Keratinocyte (primary cell): ENCODE measurements at regions not wholly inside any gene's neighbourhood (a gene's known extent, or its start where the extent isn't known, plus 50 kb on each side); places are given as distances from the start of the nearest gene placed in this dataset.
A peak's percentile ranks its signal among the peaks of the same experiment; 100 is the strongest.

Source experiments
- DNase-seq: peaks from one replicate; pipeline ENCODE4 v3.0.0-alpha.2; 2011; ENCODE audit warnings: low read depth, missing footprints, low spot score
- FAIRE-seq: peaks from 2 replicates; lab custom pipeline; 2011; peaks lifted over from hg19 to GRCh38; lab: Jason Lieb, UNC
- H2AFZ ChIP-seq: 2 replicates; pipeline ENCODE4 v1.6.0; 2012; ENCODE audit warnings: low read length, control low read depth, inconsistent platforms; ENCODE audit not compliant: control insufficient read depth
- H3K27ac ChIP-seq: 2 replicates; pipeline ENCODE4 v1.5.1; 2011; ENCODE audit warnings: low read length; ENCODE audit not compliant: control insufficient read depth, insufficient read depth
- H3K27me3 ChIP-seq: 3 replicates; pipeline ENCODE4 v1.6.0; 2011; ENCODE audit warnings: low read length; ENCODE audit not compliant: control insufficient read depth, insufficient read depth; ENCODE audit errors: extremely low read depth
- H3K36me3 ChIP-seq, 2 experiments: 2 replicates in 1 of 2; 3 replicates in 1 of 2; pipeline ENCODE4 v1.5.1; 2011; ENCODE audit warnings: low read length in 2 of 2, mild to moderate bottlenecking in 1 of 2; ENCODE audit not compliant: control insufficient read depth in 2 of 2, insufficient read depth in 2 of 2; ENCODE audit errors: extremely low read depth in 1 of 2
- H3K4me1 ChIP-seq: 3 replicates; pipeline ENCODE4 v1.5.1; 2011; ENCODE audit warnings: low read length; ENCODE audit not compliant: control insufficient read depth, insufficient read depth; ENCODE audit errors: extremely low read depth
- H3K4me2 ChIP-seq: 3 replicates; pipeline ENCODE4 v1.6.0; 2011; ENCODE audit warnings: low read depth, low read length; ENCODE audit not compliant: control insufficient read depth, insufficient read depth; ENCODE audit errors: extremely low read depth
- H3K4me3 ChIP-seq, 3 experiments: fragments of 200-600 bp in 1 of 3; sonication (generic) in 1 of 3; 2 replicates in 2 of 3; 3 replicates in 1 of 3; pipeline ENCODE4 v1.5.1; 2011 to 2016; ENCODE audit warnings: low read length in 3 of 3, mild to moderate bottlenecking in 3 of 3, control low read depth in 2 of 3, inconsistent platforms in 1 of 3, low read depth in 1 of 3, mixed read lengths in 1 of 3, mixed run types in 1 of 3, moderate library complexity in 1 of 3; ENCODE audit not compliant: control insufficient read depth in 2 of 3, insufficient read depth in 2 of 3; ENCODE audit errors: extremely low read depth in 1 of 3
- H3K79me2 ChIP-seq: 2 replicates; pipeline ENCODE4 v1.6.0; 2012; ENCODE audit warnings: low read length; ENCODE audit not compliant: control insufficient read depth, insufficient read depth
- H3K9ac ChIP-seq: 3 replicates; pipeline ENCODE4 v1.6.0; 2011; ENCODE audit warnings: low read length; ENCODE audit not compliant: control insufficient read depth, insufficient read depth; ENCODE audit errors: extremely low read depth
- H3K9me1 ChIP-seq: 3 replicates; pipeline ENCODE4 v1.6.0; 2011; ENCODE audit warnings: low read length; ENCODE audit not compliant: control insufficient read depth, insufficient read depth; ENCODE audit errors: extremely low read depth
- H3K9me3 ChIP-seq: 2 replicates; pipeline ENCODE4 v1.5.1; 2012; ENCODE audit warnings: low read depth, low read length; ENCODE audit not compliant: control insufficient read depth
- H4K20me1 ChIP-seq: 3 replicates; pipeline ENCODE4 v1.6.0; 2011; ENCODE audit warnings: low read length; ENCODE audit not compliant: control insufficient read depth, insufficient read depth; ENCODE audit errors: extremely low read depth
- CTCF ChIP-seq, 3 experiments: IDR thresholded peaks in 1 of 3; conservative IDR thresholded peaks in 1 of 3; optimal IDR thresholded peaks in 1 of 3; 2 replicates in 2 of 3; 3 replicates in 1 of 3; pipeline versions ENCODE3 to v1.5.1; 2011; ENCODE audit warnings: low read length in 3 of 3, mild to moderate bottlenecking in 3 of 3, moderate library complexity in 2 of 3, control low read depth in 1 of 3, inconsistent platforms in 1 of 3; ENCODE audit not compliant: insufficient read depth in 2 of 3; ENCODE audit errors: extremely low read depth in 1 of 3
- EZH2 ChIP-seq: IDR thresholded peaks from one replicate; pipeline ENCODE4 v1.6.1; 2012; ENCODE audit warnings: inconsistent platforms, mild to moderate bottlenecking, low read length, moderate library complexity
- dilution Hi-C: fragments of 300-500 bp; cut with MboI; formaldehyde crosslinking; loops from one replicate; pipeline ENCODE4 v1.7.0; 2020; ENCODE audit warnings: low sequenced_read_pairs; ENCODE audit not compliant: extremely low pct_ligation_motif_present

DNA sequence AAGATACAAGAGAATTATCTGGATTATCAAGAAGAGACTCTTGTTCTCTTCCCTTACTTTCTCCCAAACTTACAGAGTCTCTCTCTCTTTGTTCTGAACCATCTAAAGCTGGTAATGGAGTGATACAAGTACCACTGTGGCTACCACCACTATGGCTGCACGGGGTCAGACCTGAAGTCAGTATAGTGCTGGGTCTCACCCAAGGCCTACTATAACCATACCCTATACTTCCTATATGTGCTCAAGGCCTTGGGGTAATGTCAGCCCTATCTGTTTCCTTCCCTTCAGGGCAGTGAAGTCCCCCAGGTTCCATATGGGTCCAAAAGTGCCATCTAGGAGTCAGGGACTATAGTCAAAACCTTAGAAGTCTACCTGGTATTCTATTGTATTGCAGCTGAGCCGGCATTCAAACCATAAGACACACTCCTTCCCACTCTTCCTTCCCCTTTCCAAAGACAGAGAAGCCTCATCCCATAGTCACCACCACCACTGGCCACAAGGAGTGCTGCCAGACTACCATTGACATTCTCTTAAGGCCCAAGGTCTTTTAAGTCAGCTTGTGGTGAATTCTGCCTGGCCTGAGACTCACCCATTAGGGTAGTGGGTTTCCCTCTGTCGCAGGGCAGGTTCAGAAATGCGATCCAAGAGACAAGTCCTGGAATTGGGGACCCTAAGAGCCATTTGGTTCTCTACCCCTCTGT, 615.0 kb upstream of the NECTIN3 start:
- no peak for FAIRE-seq
- dilution Hi-C loops: no loop called here

GRCh38 chr3:110457508-110457907, 614.1 kb upstream of the NECTIN3 start:
- no peak for FAIRE-seq
- no peak for TF ChIP-seq CTCF (optimal IDR thresholded peaks at IDR 0.05 in 1 of 3, IDR thresholded peaks at IDR 0.05 in 1 of 3, conservative IDR thresholded peaks at IDR 0.05 in 1 of 3; ENCODE audit: extremely low read depth in 1 of 3, insufficient read depth in 2 of 3, low read length in 3 of 3)
- no peak for TF ChIP-seq EZH2

More for the DNA sequence above, 615.0 kb upstream of the NECTIN3 start:
- no peaks in the 10 kb centered on the region for H3K36me3 ChIP-seq
- no peak overlapping the region for H3K27ac ChIP-seq
- H3K9ac ChIP-seq: no peak overlapping the region
- H3K4me1 ChIP-seq: no peaks in the 10 kb centered on the region
- TF ChIP-seq EZH2 (no peak), CTCF (optimal IDR thresholded peaks at IDR 0.05 in 1 of 3, IDR thresholded peaks at IDR 0.05 in 1 of 3, conservative IDR thresholded peaks at IDR 0.05 in 1 of 3; ENCODE audit: extremely low read depth in 1 of 3, insufficient read depth in 2 of 3, low read length in 3 of 3) (peak in 2 of 3 experiments; percentile 21 to 29)
- H3K9me3 ChIP-seq: no peaks in the 10 kb centered on the region
- no peak for DNase-seq
- H3K4me2 ChIP-seq: no peak overlapping the region
- H2AFZ ChIP-seq: no peak overlapping the region
- H3K27me3 ChIP-seq: no peaks in the 10 kb centered on the region
- no peaks in the 10 kb centered on the region for H3K79me2 ChIP-seq
- H3K4me3 ChIP-seq: no peak overlapping the region
- H3K9me1 ChIP-seq: no peaks in the 10 kb centered on the region
- no peaks in the 10 kb centered on the region for H4K20me1 ChIP-seq

More at GRCh38 chr3:110457508-110457907, 614.1 kb upstream of the NECTIN3 start:
- Histone ChIP-seq H3K4me1 (no peaks in the 10 kb centered on the region), H2AFZ (no peak overlapping the region), H3K4me3 (no peak overlapping the region), H3K9ac (no peak overlapping the region), H3K27ac (no peak overlapping the region), H3K36me3 (no peaks in the 10 kb centered on the region), H3K27me3 (no peaks in the 10 kb centered on the region), H3K9me1 (no peaks in the 10 kb centered on the region), H3K79me2 (no peaks in the 10 kb centered on the region), H3K9me3 (no peaks in the 10 kb centered on the region), H4K20me1 (no peaks in the 10 kb centered on the region), H3K4me2 (no peak overlapping the region)
- no peak for DNase-seq
- dilution Hi-C loops: no loop called here
